CD14-positive monocyte (primary cell): ENCODE measurements at regions not wholly inside any gene's neighbourhood (a gene's known extent, or its start where the extent isn't known, plus 50 kb on each side); places are given as distances from the start of the nearest gene placed in this dataset.

ENCODE experiments used
- DNase-seq, 3 donors: peaks; one replicate each; pipeline ENCODE4 v3.0.0-alpha.2; 2011 to 2022
- H2AFZ ChIP-seq: 2 replicates; pipeline ENCODE4 v1.6.0; 2012; ENCODE audit warnings: mild to moderate bottlenecking, low read depth, low read length, inconsistent platforms; ENCODE audit not compliant: insufficient read depth, poor library complexity, severe bottlenecking
- H3K27ac ChIP-seq, 2 donors: 1 replicate in 1 of 2; 2 replicates in 1 of 2; pipeline ENCODE4 v1.5.1; 2012 to 2013; ENCODE audit warnings: low read length in 2 of 2, control low read depth in 1 of 2, inconsistent platforms in 1 of 2, low read depth in 1 of 2, mild to moderate bottlenecking in 1 of 2
- H3K27me3 ChIP-seq, 2 donors: one replicate each; pipeline versions ENCODE4 v1.6.0 to v1.6.1; 2011 to 2013; ENCODE audit warnings: low read length in 2 of 2; ENCODE audit not compliant: control insufficient read depth in 2 of 2, insufficient read depth in 2 of 2
- H3K36me3 ChIP-seq, 2 donors: replicated peaks in 1 of 2; 1 replicate in 1 of 2; 2 replicates in 1 of 2; pipeline versions ENCODE4 v1.5.1 to v1.6.1; 2012 to 2013; ENCODE audit warnings: low read length in 2 of 2, control low read depth in 1 of 2, inconsistent platforms in 1 of 2, mild to moderate bottlenecking in 1 of 2; ENCODE audit not compliant: insufficient read depth in 2 of 2, control insufficient read depth in 1 of 2
- H3K4me1 ChIP-seq, 2 donors: 1 replicate in 1 of 2; 2 replicates in 1 of 2; pipeline versions ENCODE4 v1.5.1 to v1.6.1; 2012 to 2013; ENCODE audit warnings: low read length in 2 of 2, control low read depth in 1 of 2, inconsistent platforms in 1 of 2, mild to moderate bottlenecking in 1 of 2, moderate library complexity in 1 of 2; ENCODE audit not compliant: insufficient read depth in 2 of 2, control insufficient read depth in 1 of 2
- H3K4me2 ChIP-seq: replicated peaks from 2 replicates; pipeline ENCODE3; 2012; ENCODE audit warnings: low read length, moderate library complexity, mild to moderate bottlenecking; ENCODE audit not compliant: poor library complexity, severe bottlenecking; ENCODE audit errors: extremely low read depth
- H3K4me3 ChIP-seq, 3 experiments: fragments of 200-600 bp in 1 of 3; sonication (generic) in 1 of 3; replicated peaks in 1 of 3; 1 replicate in 2 of 3; 2 replicates in 1 of 3; pipeline ENCODE4 v1.5.1; 2011 to 2013; ENCODE audit warnings: low read length in 3 of 3, mild to moderate bottlenecking in 3 of 3, control low read depth in 2 of 3, low read depth in 2 of 3, inconsistent platforms in 1 of 3, moderate library complexity in 1 of 3
- H3K79me2 ChIP-seq: 2 replicates; pipeline ENCODE4 v1.6.0; 2012; ENCODE audit warnings: mild to moderate bottlenecking, control low read depth, inconsistent platforms, low read length, moderate library complexity; ENCODE audit not compliant: insufficient read depth
- H3K9ac ChIP-seq: 2 replicates; pipeline ENCODE4 v1.6.0; 2017; ENCODE audit warnings: low read length, mild to moderate bottlenecking; ENCODE audit not compliant: insufficient read depth, poor library complexity, severe bottlenecking
- H3K9me3 ChIP-seq, 2 donors: replicated peaks in 1 of 2; 1 replicate in 1 of 2; 2 replicates in 1 of 2; pipeline versions ENCODE4 v1.5.1 to v1.6.1; 2012 to 2013; ENCODE audit warnings: low read length in 2 of 2, control low read depth in 1 of 2; ENCODE audit not compliant: control insufficient read depth in 1 of 2, insufficient read depth in 1 of 2
- H4K20me1 ChIP-seq: 2 replicates; pipeline ENCODE4 v1.6.0; 2012; ENCODE audit warnings: mild to moderate bottlenecking, low read length, control low read depth, moderate library complexity; ENCODE audit not compliant: insufficient read depth
- H3K27ac Mint-ChIP-seq, 7 donors: one replicate each; pipeline ENCODE4 v1.8.0; 2020; ENCODE audit warnings: mild to moderate bottlenecking in 7 of 7, mixed read lengths in 7 of 7, moderate library complexity in 6 of 7, inconsistent platforms in 2 of 7
- H3K27me3 Mint-ChIP-seq, 3 donors: one replicate each; pipeline ENCODE4 v1.8.0; 2021 to 2022; ENCODE audit warnings: low read depth in 3 of 3, mild to moderate bottlenecking in 3 of 3, mixed read lengths in 3 of 3, moderate library complexity in 3 of 3, inconsistent platforms in 1 of 3
- H3K36me3 Mint-ChIP-seq, 2 donors: one replicate each; pipeline ENCODE4 v1.8.0; 2020; ENCODE audit warnings: mixed read lengths in 2 of 2, inconsistent platforms in 1 of 2, mild to moderate bottlenecking in 1 of 2
- H3K4me1 Mint-ChIP-seq: one replicate; pipeline ENCODE4 v1.8.0; 2020; ENCODE audit warnings: mild to moderate bottlenecking, mixed read lengths
- H3K4me3 Mint-ChIP-seq, 2 donors: one replicate each; pipeline ENCODE4 v1.8.0; 2020; ENCODE audit warnings: mild to moderate bottlenecking in 2 of 2, mixed read lengths in 2 of 2, moderate library complexity in 1 of 2
- H3K9me3 Mint-ChIP-seq, 7 donors: one replicate each; pipeline ENCODE4 v1.8.0; 2020 to 2022; ENCODE audit warnings: mixed read lengths in 7 of 7, mild to moderate bottlenecking in 6 of 7, moderate library complexity in 6 of 7, inconsistent platforms in 2 of 7
- WGBS: methylation state at CpG from one replicate; pipeline ENCODE4 v1.1.5; 2013; ENCODE audit warnings: missing lambda C conversion rate; ENCODE audit not compliant: insufficient coverage; 5-methylcytosine and 5-hydroxymethylcytosine counted together
- intact Hi-C, 2 donors: fragments of 100-400 bp; cut with micrococcal nuclease; formaldehyde crosslinking; loops; one replicate each; pipeline versions ENCODE4 v1.15.0 to v1.15.1; 2023
- TF ChIP-seq, protein P1 (sequence below): fragments of 200-600 bp; IDR thresholded peaks from one replicate; pipeline ENCODE4 v1.8.0; 2022; ENCODE audit warnings: antibody characterized with exemption, mild to moderate bottlenecking

DNA sequence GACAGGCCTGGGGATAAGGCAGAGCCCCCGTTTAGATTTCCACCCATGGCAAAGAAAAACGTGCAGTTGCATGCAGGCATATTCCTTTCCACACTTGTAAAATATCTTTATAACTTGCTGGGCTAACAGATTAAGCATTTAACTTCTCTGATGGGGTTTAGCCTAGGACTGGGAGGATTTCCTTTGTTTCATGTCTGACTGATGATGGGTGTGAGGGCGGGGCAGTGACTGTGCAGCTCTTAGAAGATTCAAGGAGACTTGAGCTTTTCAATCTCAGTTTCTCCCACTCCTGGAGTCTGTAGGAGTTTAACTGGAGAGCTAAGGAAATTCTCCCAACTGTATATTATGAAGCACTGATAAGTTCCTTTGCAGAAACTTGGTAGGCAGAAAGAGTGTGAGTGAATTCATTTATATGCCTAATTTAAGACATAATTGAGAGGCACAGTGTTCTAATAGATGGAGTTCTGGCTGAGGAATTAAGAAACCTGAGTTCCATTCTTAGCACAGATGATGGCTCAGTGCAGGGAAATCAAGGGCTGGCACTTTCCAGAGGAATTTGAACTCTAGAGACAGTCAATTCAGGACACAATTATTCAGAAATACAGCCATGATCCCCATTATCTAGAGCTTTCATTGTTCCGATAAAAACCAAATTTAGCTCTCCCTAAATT lies 214.6 kb upstream of the CNR1 start:
- no peaks in the 10 kb centered on the region for H3K79me2 ChIP-seq
- H3K27ac Mint-ChIP-seq: peak overlapping the region in 6 of 7 donors; percentile 83 to 96 (median 88)
- peak overlapping the region in 1 of 2 donors; percentile 75 for H3K4me3 Mint-ChIP-seq
- H3K27me3 ChIP-seq: no peaks in the 10 kb centered on the region
- TF ChIP-seq, protein P1, sequence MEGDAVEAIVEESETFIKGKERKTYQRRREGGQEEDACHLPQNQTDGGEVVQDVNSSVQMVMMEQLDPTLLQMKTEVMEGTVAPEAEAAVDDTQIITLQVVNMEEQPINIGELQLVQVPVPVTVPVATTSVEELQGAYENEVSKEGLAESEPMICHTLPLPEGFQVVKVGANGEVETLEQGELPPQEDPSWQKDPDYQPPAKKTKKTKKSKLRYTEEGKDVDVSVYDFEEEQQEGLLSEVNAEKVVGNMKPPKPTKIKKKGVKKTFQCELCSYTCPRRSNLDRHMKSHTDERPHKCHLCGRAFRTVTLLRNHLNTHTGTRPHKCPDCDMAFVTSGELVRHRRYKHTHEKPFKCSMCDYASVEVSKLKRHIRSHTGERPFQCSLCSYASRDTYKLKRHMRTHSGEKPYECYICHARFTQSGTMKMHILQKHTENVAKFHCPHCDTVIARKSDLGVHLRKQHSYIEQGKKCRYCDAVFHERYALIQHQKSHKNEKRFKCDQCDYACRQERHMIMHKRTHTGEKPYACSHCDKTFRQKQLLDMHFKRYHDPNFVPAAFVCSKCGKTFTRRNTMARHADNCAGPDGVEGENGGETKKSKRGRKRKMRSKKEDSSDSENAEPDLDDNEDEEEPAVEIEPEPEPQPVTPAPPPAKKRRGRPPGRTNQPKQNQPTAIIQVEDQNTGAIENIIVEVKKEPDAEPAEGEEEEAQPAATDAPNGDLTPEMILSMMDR: no peak
- peak in 1 of 3 donors; percentile 39 for DNase-seq
- H4K20me1 ChIP-seq: no peaks in the 10 kb centered on the region
- no peaks in the 10 kb centered on the region for H3K9me3 ChIP-seq
- no peak overlapping the region for H3K9ac ChIP-seq
- no peak overlapping the region for H3K4me2 ChIP-seq
- H3K4me1 Mint-ChIP-seq: peaks cover 12% of the 10 kb centered on the region
- WGBS: no CpG with 5 or more reads among the region's 4 CpGs
- intact Hi-C loops: no loop called here
- no peak overlapping the region for H2AFZ ChIP-seq
- peaks cover 0 to 2% (median 0%) of the 10 kb centered on the region in 7 donors for H3K9me3 Mint-ChIP-seq
- H3K27me3 Mint-ChIP-seq: peaks cover 3 to 5% (median 4%) of the 10 kb centered on the region in 3 donors
- H3K36me3 ChIP-seq: no peaks in the 10 kb centered on the region
- peaks cover 12 to 22% of the 10 kb centered on the region in 2 donors for H3K4me1 ChIP-seq
- no peaks in the 10 kb centered on the region for H3K36me3 Mint-ChIP-seq
- peak overlapping the region in 1 of 2 donors; percentile 64 for H3K27ac ChIP-seq
- no peak overlapping the region for H3K4me3 ChIP-seq

- intact Hi-C loops: no loop called here
- H2AFZ ChIP-seq: no peak overlapping the region
- H3K4me1 ChIP-seq: peaks cover 12 to 22% of the 10 kb centered on the region in 2 donors
- no peaks in the 10 kb centered on the region for H4K20me1 ChIP-seq
- H3K4me2 ChIP-seq: no peak overlapping the region
- H3K27me3 Mint-ChIP-seq: peaks cover 3 to 5% (median 4%) of the 10 kb centered on the region in 3 donors
- H3K9me3 Mint-ChIP-seq: peaks cover 0 to 2% (median 0%) of the 10 kb centered on the region in 7 donors
- H3K9ac ChIP-seq: no peak overlapping the region
- H3K4me3 ChIP-seq: no peak overlapping the region
- no peaks in the 10 kb centered on the region for H3K36me3 Mint-ChIP-seq
- peak overlapping the region in 1 of 2 donors; percentile 75 for H3K4me3 Mint-ChIP-seq
- H3K36me3 ChIP-seq: no peaks in the 10 kb centered on the region
- peaks cover 12% of the 10 kb centered on the region for H3K4me1 Mint-ChIP-seq
- no CpG with 5 or more reads among the region's 2 CpGs for WGBS
- DNase-seq: peak; percentile 51 to 92 (median 78)
- TF ChIP-seq, protein P1: no peak
- H3K27me3 ChIP-seq: no peaks in the 10 kb centered on the region
- no peaks in the 10 kb centered on the region for H3K79me2 ChIP-seq
- peak overlapping the region in 6 of 7 donors; percentile 83 to 96 (median 88) for H3K27ac Mint-ChIP-seq
- no peaks in the 10 kb centered on the region for H3K9me3 ChIP-seq
- peak overlapping the region in 1 of 2 donors; percentile 64 for H3K27ac ChIP-seq
These were observed 213.9 kb upstream of the CNR1 start for GRCh38 chr6:88380083-88380482.
